DND-41 (cell line): ENCODE measurements at regions not wholly inside any gene's neighbourhood (a gene's known extent, or its start where the extent isn't known, plus 50 kb on each side); places are given as distances from the start of the nearest gene placed in this dataset.

Source experiments
- ATAC-seq: fragments of 200-7000 bp; cut with Tn5 transposase; 3 replicates; pipeline ENCODE4 v1.9.1; 2021; ENCODE audit warnings: low read depth; ENCODE audit not compliant: insufficient read depth
- DNase-seq: peaks from one replicate; pipeline ENCODE4 v3.0.0-alpha.2; 2020
- H2AFZ ChIP-seq: 2 replicates; pipeline ENCODE4 v1.6.0; 2012; ENCODE audit warnings: low read depth, low read length
- H3K27ac ChIP-seq: 2 replicates; pipeline ENCODE4 v1.5.1; 2012; ENCODE audit warnings: low read length, inconsistent platforms
- H3K27me3 ChIP-seq: fragments of 200-600 bp; sonication (generic); 2 replicates; pipeline ENCODE4 v1.6.0; 2012; ENCODE audit warnings: low read length, mild to moderate bottlenecking, inconsistent platforms; ENCODE audit not compliant: insufficient read depth, poor library complexity
- H3K36me3 ChIP-seq: 2 replicates; pipeline ENCODE4 v1.5.1; 2012; ENCODE audit warnings: low read length, inconsistent platforms; ENCODE audit not compliant: insufficient read depth
- H3K4me1 ChIP-seq: 2 replicates; pipeline ENCODE4 v1.5.1; 2012; ENCODE audit warnings: mild to moderate bottlenecking, low read length; ENCODE audit not compliant: insufficient read depth
- H3K4me2 ChIP-seq: 2 replicates; pipeline ENCODE4 v1.6.0; 2012; ENCODE audit warnings: mild to moderate bottlenecking, moderate library complexity, low read length, inconsistent platforms; ENCODE audit not compliant: insufficient read depth
- H3K4me3 ChIP-seq, 2 experiments: fragments of 200-600 bp in 1 of 2; shearing (Covaris generic) in 1 of 2; 2 replicates each; pipeline ENCODE4 v1.5.1; 2012 to 2016; ENCODE audit warnings: inconsistent platforms in 2 of 2, low read length in 2 of 2, mild to moderate bottlenecking in 2 of 2, low read depth in 1 of 2, moderate library complexity in 1 of 2
- H3K79me2 ChIP-seq: 2 replicates; pipeline ENCODE4 v1.6.0; 2012; ENCODE audit warnings: low read length, inconsistent platforms; ENCODE audit not compliant: insufficient read depth
- H3K9ac ChIP-seq: 2 replicates; pipeline ENCODE4 v1.6.0; 2012; ENCODE audit warnings: low read depth, mild to moderate bottlenecking, inconsistent platforms, low read length, moderate library complexity
- H3K9me3 ChIP-seq: 2 replicates; pipeline ENCODE4 v1.5.1; 2012; ENCODE audit warnings: low read length, moderate library complexity, mild to moderate bottlenecking, inconsistent platforms; ENCODE audit not compliant: insufficient read depth, severe bottlenecking
- H4K20me1 ChIP-seq: 2 replicates; pipeline ENCODE4 v1.6.0; 2012; ENCODE audit warnings: low read length; ENCODE audit not compliant: insufficient read depth
- EZH2 ChIP-seq: IDR thresholded peaks from 3 replicates; pipeline ENCODE4 v1.6.1; 2012; ENCODE audit warnings: borderline replicate concordance, low read depth, mild to moderate bottlenecking, moderate library complexity, low read length, inconsistent platforms; ENCODE audit not compliant: severe bottlenecking
- TF ChIP-seq, protein P1 (sequence below): IDR thresholded peaks from 2 replicates; pipeline ENCODE4 v1.5.1; 2012; ENCODE audit warnings: borderline replicate concordance, low read length, moderate library complexity, mild to moderate bottlenecking; ENCODE audit not compliant: poor library complexity, severe bottlenecking; ENCODE audit errors: extremely low read depth

DNA sequence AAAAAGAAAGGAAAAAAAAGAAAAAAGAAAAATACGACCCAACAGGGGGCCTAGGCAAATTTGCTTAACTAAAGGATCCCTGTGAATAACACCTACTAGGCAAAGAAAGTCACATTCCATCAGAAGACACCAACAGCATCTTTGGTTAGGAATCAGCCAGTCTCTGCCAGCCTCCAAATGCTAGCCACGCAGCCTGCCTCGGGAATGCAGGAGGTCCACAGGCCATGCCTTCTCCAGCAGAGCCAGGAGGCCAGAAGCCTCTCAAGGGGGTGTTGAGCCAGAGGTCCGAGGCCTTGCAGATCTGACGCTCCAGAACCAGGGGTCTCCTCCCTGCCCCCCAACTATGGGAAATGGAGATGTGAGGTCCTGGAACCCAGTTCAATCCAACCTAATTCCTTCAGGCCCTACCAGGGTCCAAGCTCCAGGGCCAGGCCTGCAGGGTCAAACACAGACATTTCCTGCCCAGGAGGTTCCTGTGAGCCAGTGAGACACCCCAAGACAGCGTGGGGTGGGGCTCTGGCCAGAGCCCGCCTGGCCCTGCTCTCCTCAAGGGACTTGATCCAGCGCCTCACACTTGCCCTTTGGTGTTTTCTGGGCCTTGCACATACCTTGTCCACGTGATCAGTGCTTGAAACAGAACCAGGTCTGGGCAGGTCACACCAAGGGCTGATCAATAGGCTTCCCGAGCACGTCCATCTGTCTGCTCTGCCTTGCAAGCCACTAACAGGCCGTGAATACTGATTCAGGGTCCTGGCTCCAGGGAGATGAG is 289.6 kb upstream of the ID2 start:
- Histone ChIP-seq H4K20me1 (no peaks in the 10 kb centered on the region), H3K4me2 (no peak overlapping the region), H3K9me3 (no peaks in the 10 kb centered on the region), H3K4me1 (peaks cover 11% of the 10 kb centered on the region), H3K27me3 (no peaks in the 10 kb centered on the region), H3K79me2 (no peaks in the 10 kb centered on the region), H3K4me3 (no peak overlapping the region), H3K36me3 (no peaks in the 10 kb centered on the region), H2AFZ (no peak overlapping the region), H3K9ac (no peak overlapping the region), H3K27ac (no peak overlapping the region)
- ATAC-seq, result no peak
- TF ChIP-seq, protein P1, sequence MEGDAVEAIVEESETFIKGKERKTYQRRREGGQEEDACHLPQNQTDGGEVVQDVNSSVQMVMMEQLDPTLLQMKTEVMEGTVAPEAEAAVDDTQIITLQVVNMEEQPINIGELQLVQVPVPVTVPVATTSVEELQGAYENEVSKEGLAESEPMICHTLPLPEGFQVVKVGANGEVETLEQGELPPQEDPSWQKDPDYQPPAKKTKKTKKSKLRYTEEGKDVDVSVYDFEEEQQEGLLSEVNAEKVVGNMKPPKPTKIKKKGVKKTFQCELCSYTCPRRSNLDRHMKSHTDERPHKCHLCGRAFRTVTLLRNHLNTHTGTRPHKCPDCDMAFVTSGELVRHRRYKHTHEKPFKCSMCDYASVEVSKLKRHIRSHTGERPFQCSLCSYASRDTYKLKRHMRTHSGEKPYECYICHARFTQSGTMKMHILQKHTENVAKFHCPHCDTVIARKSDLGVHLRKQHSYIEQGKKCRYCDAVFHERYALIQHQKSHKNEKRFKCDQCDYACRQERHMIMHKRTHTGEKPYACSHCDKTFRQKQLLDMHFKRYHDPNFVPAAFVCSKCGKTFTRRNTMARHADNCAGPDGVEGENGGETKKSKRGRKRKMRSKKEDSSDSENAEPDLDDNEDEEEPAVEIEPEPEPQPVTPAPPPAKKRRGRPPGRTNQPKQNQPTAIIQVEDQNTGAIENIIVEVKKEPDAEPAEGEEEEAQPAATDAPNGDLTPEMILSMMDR, result no peak
- no peak for TF ChIP-seq EZH2
- DNase-seq, result no peak

DNA sequence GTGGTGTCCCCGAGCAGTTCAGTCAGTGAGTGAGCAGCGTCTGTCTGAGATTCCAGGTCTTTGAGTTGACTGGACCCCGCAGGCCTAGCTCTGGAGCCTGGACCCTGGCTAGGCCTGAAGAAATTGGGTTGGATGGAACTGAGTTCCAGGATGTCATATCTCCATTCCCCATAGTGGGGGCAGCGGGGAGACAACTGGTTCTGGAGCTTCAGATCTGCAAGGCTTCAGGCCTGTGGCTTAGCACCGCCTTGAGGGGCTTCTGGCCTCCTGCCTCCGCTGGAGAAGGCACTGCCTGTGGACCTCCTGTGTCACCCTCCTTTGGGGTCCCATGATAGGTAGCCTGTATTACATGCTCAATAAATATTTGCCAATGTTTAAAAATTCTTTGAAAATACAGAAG is 288.4 kb upstream of the ID2 start:
- H3K79me2 ChIP-seq, result no peaks in the 10 kb centered on the region
- H3K36me3 ChIP-seq, result no peaks in the 10 kb centered on the region
- H3K9me3 ChIP-seq, result no peaks in the 10 kb centered on the region
- no peak overlapping the region for H3K27ac ChIP-seq
- DNase-seq, result no peak
- no peak overlapping the region for H3K4me2 ChIP-seq
- H2AFZ ChIP-seq, result no peak overlapping the region
- H3K27me3 ChIP-seq, result no peaks in the 10 kb centered on the region
- no peak overlapping the region for H3K9ac ChIP-seq
- TF ChIP-seq EZH2, result no peak
- TF ChIP-seq, protein P1, result no peak
- no peaks in the 10 kb centered on the region for H4K20me1 ChIP-seq
- H3K4me1 ChIP-seq, result peaks cover 11% of the 10 kb centered on the region
- H3K4me3 ChIP-seq, result no peak overlapping the region
- no peak for ATAC-seq

DNA sequence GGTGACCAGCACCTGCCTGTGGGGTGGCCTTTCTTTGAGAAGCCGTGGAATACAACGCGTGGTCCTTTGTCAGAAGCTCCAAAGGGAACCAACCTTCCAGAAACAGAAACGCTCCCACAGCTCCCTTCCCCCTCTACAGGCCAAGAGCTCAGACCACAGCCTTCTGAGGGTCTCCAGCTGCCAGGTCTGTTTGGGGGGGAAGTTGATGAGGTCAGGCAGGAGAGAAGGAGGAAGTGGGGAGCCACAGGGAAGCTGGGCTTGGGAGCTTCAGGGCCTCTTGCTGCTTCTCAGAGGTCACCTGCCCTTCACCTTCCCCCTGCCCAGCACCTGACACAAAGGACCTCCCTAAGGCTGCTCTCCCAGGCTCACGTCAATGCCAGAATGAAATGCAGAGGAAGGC is 287.7 kb upstream of the ID2 start:
- no peak for TF ChIP-seq EZH2
- TF ChIP-seq, protein P1, result no peak
- Histone ChIP-seq H3K4me3 (no peak overlapping the region), H3K4me1 (peaks cover 11% of the 10 kb centered on the region), H3K27me3 (no peaks in the 10 kb centered on the region), H3K9ac (no peak overlapping the region), H3K27ac (peak overlapping the region; percentile 22; the same call in 1 of the 2 replicates), H4K20me1 (no peaks in the 10 kb centered on the region), H3K36me3 (no peaks in the 10 kb centered on the region), H3K4me2 (no peak overlapping the region), H2AFZ (no peak overlapping the region), H3K79me2 (no peaks in the 10 kb centered on the region), H3K9me3 (no peaks in the 10 kb centered on the region)
- peak; percentile 50 for ATAC-seq
- DNase-seq, result peak; percentile 29
